ENCODE measurements at regions not wholly inside any gene's neighbourhood (a gene's known extent, or its start where the extent isn't known, plus 50 kb on each side); places are given as distances from the start of the nearest gene placed in this dataset.

DNA sequence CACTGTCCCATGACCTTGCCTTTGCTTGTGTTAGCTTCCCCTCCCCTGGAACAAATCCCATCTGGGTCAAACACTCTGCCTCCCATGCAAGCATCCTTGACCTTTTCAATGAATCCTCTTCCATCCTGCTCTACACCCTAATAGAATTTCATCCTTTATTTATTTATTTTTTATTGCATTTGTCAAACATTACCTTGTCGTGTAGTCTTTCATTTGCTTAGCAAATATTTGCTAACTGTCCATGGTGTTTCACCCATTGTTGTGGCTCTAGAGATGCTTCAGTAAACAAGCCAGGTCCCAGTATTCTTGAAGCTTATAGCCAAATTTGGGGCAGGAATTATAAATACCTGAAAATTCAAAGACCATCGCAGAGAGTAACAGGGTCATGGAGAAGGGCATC is 51.0 kb upstream of the MRTFB start:
- TF ChIP-seq YY1 (IDR thresholded peaks at IDR 0.05; ENCODE audit: insufficient read depth, insufficient read length) = no peak
- no peak for TF ChIP-seq ZNF274 (IDR thresholded peaks at IDR 0.05; ENCODE audit: low read depth, low read length)

Measured in NT2/D1 (cell line).